Amygdala (tissue), 56 donors: ENCODE measurements at regions not wholly inside any gene's neighbourhood (a gene's known extent, or its start where the extent isn't known, plus 50 kb on each side); places are given as distances from the start of the nearest gene placed in this dataset.
"Not testable (repeated sequence)": the region's sequence is repeated elsewhere in the genome, so short reads cannot be mapped to it uniquely, and the experiment has no call there.

ENCODE experiments used
- DNase-seq, 56 donors: peaks; one replicate each; lab custom pipeline; 2025; lab: John Stamatoyannopoulos, UW

- DNase-seq: no peak
Measured at GRCh38 chr12:73632661-73633060, 905.0 kb upstream of the ATXN7L3B start.

- DNase-seq: not testable (repeated sequence)
Measured at GRCh38 chr12:73639397-73639796, 898.2 kb upstream of the ATXN7L3B start.

GRCh38 chr12:73656375-73656774, 881.3 kb upstream of the ATXN7L3B start:
- DNase-seq: no peak

GRCh38 chr12:73659802-73660201, 877.8 kb upstream of the ATXN7L3B start:
- DNase-seq: no peak

- DNase-seq: no peak
Measured at GRCh38 chr12:73665193-73665592, 872.4 kb upstream of the ATXN7L3B start.

- DNase-seq: not testable (repeated sequence)
Measured at GRCh38 chr12:73671550-73671949, 866.1 kb upstream of the ATXN7L3B start.

GRCh38 chr12:73677520-73678291, 859.9 kb upstream of the ATXN7L3B start:
- no peak for DNase-seq

GRCh38 chr12:73678335-73678734, 859.3 kb upstream of the ATXN7L3B start:
- no peak for DNase-seq

GRCh38 chr12:73699318-73699717, 838.3 kb upstream of the ATXN7L3B start:
- DNase-seq: no peak

GRCh38 chr12:73714655-73715054, 823.0 kb upstream of the ATXN7L3B start:
- DNase-seq: no peak

- not testable (repeated sequence) for DNase-seq
Measured at GRCh38 chr12:73716143-73716542, 821.5 kb upstream of the ATXN7L3B start.

GRCh38 chr12:73719223-73719622, 818.4 kb upstream of the ATXN7L3B start:
- DNase-seq: no peak

- no peak for DNase-seq
Measured at GRCh38 chr12:73726881-73727280, 810.8 kb upstream of the ATXN7L3B start.

- no peak for DNase-seq
Measured at GRCh38 chr12:73731658-73732057, 806.0 kb upstream of the ATXN7L3B start.

GRCh38 chr12:73769337-73769736, 768.3 kb upstream of the ATXN7L3B start:
- no peak for DNase-seq

- DNase-seq: no peak
Measured at GRCh38 chr12:73798523-73798922, 739.1 kb upstream of the ATXN7L3B start.

GRCh38 chr12:73815072-73815645, 722.5 kb upstream of the ATXN7L3B start:
- no peak for DNase-seq

- DNase-seq: no peak
Measured at GRCh38 chr12:73817161-73817560, 720.5 kb upstream of the ATXN7L3B start.

GRCh38 chr12:73833746-73834145, 703.9 kb upstream of the ATXN7L3B start:
- DNase-seq: no peak

- DNase-seq: no peak
Measured at GRCh38 chr12:73841963-73842362, 695.7 kb upstream of the ATXN7L3B start.

- no peak for DNase-seq
Measured at GRCh38 chr12:73863546-73863945, 674.1 kb upstream of the ATXN7L3B start.

- no peak for DNase-seq
Measured at GRCh38 chr12:73867147-73867546, 670.5 kb upstream of the ATXN7L3B start.
